Esophagus squamous epithelium (tissue), 5 donors: ENCODE measurements at regions not wholly inside any gene's neighbourhood (a gene's known extent, or its start where the extent isn't known, plus 50 kb on each side); places are given as distances from the start of the nearest gene placed in this dataset.

Experiments used
- DNase-seq: peaks from one replicate; lab custom pipeline; 2025; lab: John Stamatoyannopoulos, UW
- H3K27ac ChIP-seq, 4 donors: fragments of 200-600 bp; sonication (generic); one replicate each; pipeline ENCODE4 v1.5.1; 2016 to 2019; ENCODE audit warnings: mild to moderate bottlenecking in 1 of 4
- H3K27me3 ChIP-seq, 4 donors: fragments of 200-600 bp; sonication (generic); 1 replicate in 3 of 4; 2 replicates in 1 of 4; pipeline versions ENCODE4 v1.5.1 to v1.6.0; 2017 to 2021; ENCODE audit warnings: antibody characterized with exemption in 1 of 4
- H3K36me3 ChIP-seq, 3 donors: fragments of 200-600 bp; sonication (generic); one replicate each; pipeline ENCODE4 v1.5.1; 2016 to 2019
- H3K4me1 ChIP-seq, 3 donors: fragments of 200-600 bp; sonication (generic); one replicate each; pipeline ENCODE4 v1.5.1; 2017 to 2019
- H3K4me3 ChIP-seq, 4 donors: fragments of 200-600 bp; sonication (generic); 1 replicate in 3 of 4; 2 replicates in 1 of 4; pipeline ENCODE4 v1.5.1; 2016 to 2019; ENCODE audit warnings: mild to moderate bottlenecking in 2 of 4, moderate library complexity in 1 of 4
- H3K9me3 ChIP-seq, 3 donors: fragments of 200-600 bp; sonication (generic); one replicate each; pipeline ENCODE4 v1.5.1; 2016 to 2019
- POLR2A ChIP-seq, 4 donors: fragments of 450-650 bp; IDR thresholded peaks; one replicate each; pipeline ENCODE4 v1.6.1; 2017; ENCODE audit warnings: antibody characterized with exemption in 4 of 4, mild to moderate bottlenecking in 4 of 4, moderate library complexity in 3 of 4
- WGBS, 2 donors: methylation state at CpG; one replicate each; pipeline ENCODE4 v1.1.5; 2018; 5-methylcytosine and 5-hydroxymethylcytosine counted together
- intact Hi-C: fragments of 100-400 bp; cut with DNase I; formaldehyde crosslinking; loops from one replicate; pipeline ENCODE4 v1.15.0; 2022
- TF ChIP-seq, protein P1 (sequence below), 6 experiments: fragments of 450-650 bp in 4 of 6; fragments of 200-600 bp in 2 of 6; sonication (generic) in 2 of 6; IDR thresholded peaks; one replicate each; pipeline ENCODE4 v1.5.1; 2016 to 2019; ENCODE audit warnings: antibody characterized with exemption in 6 of 6, mild to moderate bottlenecking in 4 of 6, moderate library complexity in 4 of 6
- donor health status: DM: yes; HTN: yes; CAD: no.

DNA sequence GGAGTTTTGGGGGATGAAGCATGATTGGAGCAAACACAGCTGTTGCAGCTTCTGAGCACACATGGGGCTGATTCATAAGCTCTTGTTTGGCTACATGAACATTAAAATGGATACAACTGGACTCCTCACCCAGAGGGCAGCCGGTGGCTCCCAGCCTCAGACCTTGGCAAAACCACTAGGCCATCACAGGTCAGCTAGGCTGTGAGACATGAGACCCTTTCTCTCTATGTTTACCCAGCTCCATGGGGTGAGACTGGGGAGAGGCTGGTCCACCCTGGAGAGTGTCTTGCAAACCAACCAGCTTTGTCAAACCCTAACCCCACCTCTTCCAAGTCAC lies 388.7 kb downstream of the PTPRU start:
- H3K27ac ChIP-seq, result no peak overlapping the region
- no peaks in the 10 kb centered on the region for H3K9me3 ChIP-seq
- H3K4me3 ChIP-seq, result no peak overlapping the region
- peaks cover 0 to 54% (median 0%) of the 10 kb centered on the region in 4 donors for H3K27me3 ChIP-seq
- no peak for DNase-seq
- intact Hi-C loops, result no loop called here
- H3K4me1 ChIP-seq, result no peaks in the 10 kb centered on the region
- 60 to 71% methylated on average over 1 of the region's 1 CpG for WGBS, 2 donors
- TF ChIP-seq POLR2A (IDR thresholded peaks at IDR 0.05), result no peak
- TF ChIP-seq, protein P1, sequence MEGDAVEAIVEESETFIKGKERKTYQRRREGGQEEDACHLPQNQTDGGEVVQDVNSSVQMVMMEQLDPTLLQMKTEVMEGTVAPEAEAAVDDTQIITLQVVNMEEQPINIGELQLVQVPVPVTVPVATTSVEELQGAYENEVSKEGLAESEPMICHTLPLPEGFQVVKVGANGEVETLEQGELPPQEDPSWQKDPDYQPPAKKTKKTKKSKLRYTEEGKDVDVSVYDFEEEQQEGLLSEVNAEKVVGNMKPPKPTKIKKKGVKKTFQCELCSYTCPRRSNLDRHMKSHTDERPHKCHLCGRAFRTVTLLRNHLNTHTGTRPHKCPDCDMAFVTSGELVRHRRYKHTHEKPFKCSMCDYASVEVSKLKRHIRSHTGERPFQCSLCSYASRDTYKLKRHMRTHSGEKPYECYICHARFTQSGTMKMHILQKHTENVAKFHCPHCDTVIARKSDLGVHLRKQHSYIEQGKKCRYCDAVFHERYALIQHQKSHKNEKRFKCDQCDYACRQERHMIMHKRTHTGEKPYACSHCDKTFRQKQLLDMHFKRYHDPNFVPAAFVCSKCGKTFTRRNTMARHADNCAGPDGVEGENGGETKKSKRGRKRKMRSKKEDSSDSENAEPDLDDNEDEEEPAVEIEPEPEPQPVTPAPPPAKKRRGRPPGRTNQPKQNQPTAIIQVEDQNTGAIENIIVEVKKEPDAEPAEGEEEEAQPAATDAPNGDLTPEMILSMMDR (IDR thresholded peaks at IDR 0.05), result no peak
- no peaks in the 10 kb centered on the region for H3K36me3 ChIP-seq

DNA sequence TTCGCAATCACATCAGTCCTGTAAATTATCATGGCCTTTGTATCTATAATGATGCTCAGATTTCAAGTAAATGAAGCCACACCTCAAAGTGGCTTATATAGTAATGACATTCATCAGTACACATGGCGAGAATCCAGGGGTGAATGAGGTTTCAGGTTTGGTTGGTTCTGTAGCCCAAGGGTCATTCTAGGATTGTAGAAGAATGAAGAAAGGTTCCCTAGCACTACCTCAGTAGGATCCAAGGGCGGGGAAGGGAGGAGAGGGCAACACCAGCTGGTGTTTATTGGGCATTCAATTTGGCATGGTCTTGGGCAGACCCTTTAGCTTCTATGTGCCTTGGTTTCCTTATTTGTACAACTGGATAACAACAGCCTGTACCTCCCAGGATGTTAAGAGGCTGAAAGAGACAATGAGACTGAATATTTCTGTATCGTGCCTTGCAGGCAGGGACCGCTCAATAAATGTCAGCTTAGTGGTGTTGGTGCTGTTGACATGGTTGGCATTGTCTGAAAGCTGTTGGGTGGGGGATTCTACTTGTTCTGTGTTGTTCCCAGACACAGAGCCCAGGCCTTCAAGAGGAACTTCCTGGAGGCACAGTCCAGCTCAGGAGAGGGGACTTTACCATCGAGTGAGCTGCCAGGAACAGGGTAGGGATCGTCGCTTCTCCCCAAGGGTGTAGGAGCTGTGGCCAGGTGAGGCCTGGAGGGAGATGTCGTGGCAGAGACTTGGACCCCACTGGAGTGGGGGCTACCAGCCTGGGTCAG lies 388.2 kb downstream of the PTPRU start:
- TF ChIP-seq, protein P1 (IDR thresholded peaks at IDR 0.05), result no peak
- Histone ChIP-seq H3K36me3 (no peaks in the 10 kb centered on the region), H3K27ac (no peak overlapping the region), H3K4me3 (no peak overlapping the region), H3K9me3 (no peaks in the 10 kb centered on the region), H3K4me1 (no peaks in the 10 kb centered on the region), H3K27me3 (peaks cover 0 to 54% (median 0%) of the 10 kb centered on the region in 4 donors)
- intact Hi-C loops, result no loop called here
- no peak for DNase-seq
- 53 to 73% methylated on average over 5 to 9 of the region's 9 CpGs for WGBS, 2 donors

DNA sequence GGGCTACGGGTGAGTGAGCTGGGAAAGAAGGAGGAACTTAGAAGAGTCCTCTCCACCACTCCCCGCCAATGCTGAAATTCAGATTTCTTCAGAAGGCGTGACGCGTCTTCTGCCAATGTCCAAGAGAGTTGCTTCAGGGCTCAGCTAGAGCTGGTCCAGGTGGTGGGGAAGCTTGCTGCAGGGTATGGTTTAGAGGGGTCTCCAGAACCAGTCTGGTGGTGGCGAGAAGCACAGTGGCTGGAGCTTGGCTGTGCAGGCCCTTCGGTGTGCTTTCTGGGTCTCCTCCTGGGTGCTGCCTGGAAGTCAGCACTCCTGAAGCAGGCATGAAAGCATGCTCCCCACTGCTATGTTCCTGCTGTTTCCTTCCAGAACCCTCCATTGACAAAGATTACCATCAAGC lies 387.2 kb downstream of the PTPRU start:
- TF ChIP-seq, protein P1 (IDR thresholded peaks at IDR 0.05), result no peak
- TF ChIP-seq POLR2A (IDR thresholded peaks at IDR 0.05), result no peak
- Histone ChIP-seq H3K27ac (no peak overlapping the region), H3K36me3 (no peaks in the 10 kb centered on the region), H3K4me1 (no peaks in the 10 kb centered on the region), H3K4me3 (no peak overlapping the region), H3K9me3 (no peaks in the 10 kb centered on the region), H3K27me3 (peaks cover 0 to 54% (median 0%) of the 10 kb centered on the region in 4 donors)
- no peak for DNase-seq
- intact Hi-C loops, result no loop called here
- WGBS, 2 donors, result 82 to 90% methylated on average over 7 of the region's 7 CpGs

DNA sequence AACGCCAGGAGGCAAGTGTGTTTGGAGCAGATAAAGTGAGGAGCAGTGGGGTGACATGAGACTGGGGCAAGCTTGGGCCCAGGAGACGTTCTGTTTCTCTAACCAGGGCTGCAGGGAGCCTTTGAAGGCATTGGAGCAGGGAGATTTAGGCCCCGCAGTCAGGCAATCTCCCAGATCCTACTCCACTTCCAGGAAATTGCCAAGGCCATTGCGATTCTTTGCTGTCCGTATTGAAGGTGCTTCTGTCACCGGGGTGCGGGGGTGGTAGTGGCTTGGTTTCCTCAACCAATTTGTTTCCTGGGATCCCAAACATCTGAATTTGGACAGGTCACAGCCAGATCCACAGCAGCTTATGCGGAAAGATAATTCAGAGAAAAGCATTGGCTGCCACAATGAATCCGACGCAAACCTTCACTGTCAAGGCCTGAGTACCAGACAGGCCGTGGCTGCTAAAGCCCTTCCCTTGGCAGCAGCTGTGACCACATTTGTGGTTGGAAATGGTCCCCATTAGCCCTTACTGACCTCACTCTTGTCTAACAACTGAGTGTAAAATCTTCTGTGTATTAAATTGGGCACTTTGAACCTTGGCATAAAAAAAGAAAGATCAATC lies 385.6 kb downstream of the PTPRU start:
- Histone ChIP-seq H3K4me1 (no peaks in the 10 kb centered on the region), H3K27me3 (peaks cover 0 to 54% (median 0%) of the 10 kb centered on the region in 4 donors), H3K9me3 (no peaks in the 10 kb centered on the region), H3K4me3 (no peak overlapping the region), H3K36me3 (no peaks in the 10 kb centered on the region), H3K27ac (no peak overlapping the region)
- no peak for TF ChIP-seq POLR2A (IDR thresholded peaks at IDR 0.05)
- TF ChIP-seq, protein P1 (IDR thresholded peaks at IDR 0.05), result no peak
- WGBS, 2 donors, result 72 to 88% methylated on average over 4 to 6 of the region's 11 CpGs
- intact Hi-C loops, result no loop called here
- no peak for DNase-seq

DNA sequence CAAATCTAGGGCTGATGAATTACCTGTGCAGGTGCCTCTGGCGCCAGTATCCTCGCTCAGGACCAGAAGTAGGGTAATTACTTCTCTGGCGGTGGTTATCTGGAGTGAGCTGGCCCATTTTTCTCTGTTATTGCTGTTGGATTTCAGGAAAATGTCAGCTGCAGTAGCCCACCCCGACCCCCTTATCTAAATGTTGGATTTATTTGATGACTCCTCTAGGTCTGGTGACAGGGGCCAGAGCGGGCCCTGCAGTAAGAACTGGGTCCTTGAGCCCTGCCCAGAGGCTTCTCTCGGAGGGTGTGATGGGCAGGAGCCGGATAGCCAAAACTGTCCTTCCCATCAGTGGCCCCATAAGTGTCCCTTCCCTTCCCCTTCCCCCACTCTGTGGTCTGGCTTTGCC lies 384.3 kb downstream of the PTPRU start:
- no peak overlapping the region for H3K27ac ChIP-seq
- no peaks in the 10 kb centered on the region for H3K9me3 ChIP-seq
- H3K4me3 ChIP-seq, result no peak overlapping the region
- 48 to 65% methylated on average over 4 to 6 of the region's 7 CpGs for WGBS, 2 donors
- no peak for TF ChIP-seq POLR2A (IDR thresholded peaks at IDR 0.05)
- TF ChIP-seq, protein P1 (IDR thresholded peaks at IDR 0.05), result no peak
- no peaks in the 10 kb centered on the region for H3K36me3 ChIP-seq
- H3K27me3 ChIP-seq, result peaks cover 0 to 46% (median 0%) of the 10 kb centered on the region in 4 donors
- H3K4me1 ChIP-seq, result no peaks in the 10 kb centered on the region
- no peak for DNase-seq
- intact Hi-C loops, result no loop called here
